H1 (cell line): ENCODE measurements at regions not wholly inside any gene's neighbourhood (a gene's known extent, or its start where the extent isn't known, plus 50 kb on each side); places are given as distances from the start of the nearest gene placed in this dataset.

Source experiments
- CTCF ChIA-PET: fragments of 300-600 bp; sonication (Branson Sonifier 250); formaldehyde crosslinking; loops from one replicate; lab custom pipeline; 2021; ENCODE audit not compliant: partially characterized antibody; lab: Charles Lee
- POLR2A ChIA-PET: fragments of 300-600 bp; sonication (Branson Sonifier 250); formaldehyde crosslinking; loops from one replicate; lab custom pipeline; 2021; ENCODE audit warnings: inconsistent platforms; ENCODE audit not compliant: partially characterized antibody; lab: Charles Lee
- DNase-seq, 2 experiments: peaks; one replicate each; pipeline versions ENCODE4 v3.0.0 to v3.0.0-alpha.2; 2010 to 2022; ENCODE audit warnings: low spot score in 2 of 2, low read depth in 1 of 2, mixed read lengths in 1 of 2
- FAIRE-seq: peaks from 2 replicates; lab custom pipeline; 2011; peaks lifted over from hg19 to GRCh38; lab: Jason Lieb, UNC
- H2AFZ ChIP-seq: 2 replicates; pipeline ENCODE4 v1.8.1; 2012; ENCODE audit warnings: low read length, inconsistent platforms
- H2AK5ac ChIP-seq: 2 replicates; pipeline ENCODE4 v1.6.1; 2013; ENCODE audit warnings: low read depth, low read length
- H2BK120ac ChIP-seq: replicated peaks from 2 replicates; pipeline ENCODE3; 2013; ENCODE audit warnings: low read depth, low read length, inconsistent platforms
- H2BK12ac ChIP-seq: 2 replicates; pipeline ENCODE4 v1.6.1; 2013; ENCODE audit warnings: low read depth, low read length
- H2BK15ac ChIP-seq: 2 replicates; pipeline ENCODE4 v1.6.1; 2013; ENCODE audit warnings: low read length
- H2BK20ac ChIP-seq: 2 replicates; pipeline ENCODE4 v1.6.1; 2013; ENCODE audit warnings: low read length
- H2BK5ac ChIP-seq: 2 replicates; pipeline ENCODE4 v1.6.1; 2013; ENCODE audit warnings: low read depth, low read length
- H3K14ac ChIP-seq: 2 replicates; pipeline ENCODE4 v1.6.1; 2013; ENCODE audit warnings: inconsistent platforms; ENCODE audit not compliant: insufficient read length
- H3K18ac ChIP-seq: 2 replicates; pipeline ENCODE4 v1.6.1; 2013; ENCODE audit warnings: low read length; ENCODE audit errors: extremely low read depth
- H3K23ac ChIP-seq: 2 replicates; pipeline ENCODE4 v1.6.1; 2013; ENCODE audit warnings: inconsistent platforms; ENCODE audit not compliant: insufficient read length
- H3K23me2 ChIP-seq: 2 replicates; pipeline ENCODE4 v1.6.1; 2013; ENCODE audit warnings: low read depth, low read length
- H3K27ac ChIP-seq: 2 replicates; pipeline ENCODE4 v1.6.1; 2011; ENCODE audit warnings: low read depth, low read length, inconsistent platforms
- H3K27me3 ChIP-seq, 4 experiments: replicated peaks in 1 of 4; 1 replicate in 1 of 4; 2 replicates in 3 of 4; pipeline versions ENCODE4 v1.6.1 to v1.8.1; 2011 to 2013; ENCODE audit warnings: low read length in 3 of 4, mild to moderate bottlenecking in 3 of 4, inconsistent platforms in 2 of 4, mixed read lengths in 2 of 4, moderate library complexity in 1 of 4; ENCODE audit not compliant: control insufficient read depth in 3 of 4, insufficient read depth in 3 of 4; ENCODE audit errors: extremely low read depth in 1 of 4
- H3K36me3 ChIP-seq, 4 experiments: 2 replicates each; pipeline versions ENCODE4 v1.6.1 to v1.8.1; 2011 to 2013; ENCODE audit warnings: mild to moderate bottlenecking in 4 of 4, low read length in 3 of 4, moderate library complexity in 2 of 4, control low read depth in 1 of 4, inconsistent platforms in 1 of 4; ENCODE audit not compliant: insufficient read depth in 4 of 4, control insufficient read depth in 2 of 4
- H3K4ac ChIP-seq: replicated peaks from 2 replicates; pipeline ENCODE3; 2013; ENCODE audit warnings: low read length, low read depth, mixed read lengths, inconsistent platforms; ENCODE audit not compliant: insufficient read length
- H3K4me1 ChIP-seq, 4 experiments: replicated peaks in 1 of 4; 1 replicate in 1 of 4; 2 replicates in 3 of 4; pipeline versions ENCODE4 v1.6.1 to v1.8.1; 2011 to 2013; ENCODE audit warnings: low read length in 3 of 4, inconsistent platforms in 2 of 4, mixed read lengths in 1 of 4; ENCODE audit not compliant: insufficient read depth in 4 of 4, control insufficient read depth in 3 of 4
- H3K4me2 ChIP-seq, 2 experiments: 2 replicates each; pipeline versions ENCODE4 v1.6.1 to v1.8.1; 2011 to 2013; ENCODE audit warnings: low read depth in 2 of 2, low read length in 2 of 2, control low read depth in 1 of 2, inconsistent platforms in 1 of 2, mild to moderate bottlenecking in 1 of 2; ENCODE audit not compliant: insufficient read depth in 1 of 2
- H3K4me3 ChIP-seq, 4 experiments: fragments of 200-600, 300-600 bp in 1 of 4; sonication (generic), shearing (Covaris generic), sonication (Bioruptor Twin) in 1 of 4; 2 replicates each; pipeline versions ENCODE4 v1.5.1 to v1.8.1; 2011 to 2016; ENCODE audit warnings: low read length in 4 of 4, low read depth in 3 of 4, control low read depth in 2 of 4, inconsistent platforms in 2 of 4, mild to moderate bottlenecking in 2 of 4, mixed read lengths in 1 of 4, moderate library complexity in 1 of 4; ENCODE audit not compliant: insufficient read depth in 2 of 4; ENCODE audit errors: extremely low read depth in 1 of 4
- H3K56ac ChIP-seq: replicated peaks from 2 replicates; pipeline ENCODE3; 2013; ENCODE audit warnings: low read depth, mild to moderate bottlenecking, mixed read lengths, low read length, inconsistent platforms; ENCODE audit not compliant: insufficient read length
- H3K79me1 ChIP-seq: 2 replicates; pipeline ENCODE4 v1.6.1; 2013; ENCODE audit warnings: low read depth, low read length, control low read depth
- H3K79me2 ChIP-seq, 2 experiments: 2 replicates each; pipeline versions ENCODE4 v1.6.1 to v1.8.1; 2012 to 2013; ENCODE audit warnings: low read length in 2 of 2, mild to moderate bottlenecking in 2 of 2, inconsistent platforms in 1 of 2; ENCODE audit not compliant: insufficient read depth in 2 of 2, control insufficient read depth in 1 of 2
- H3K9ac ChIP-seq, 4 experiments: replicated peaks in 1 of 4; 1 replicate in 1 of 4; 2 replicates in 3 of 4; pipeline versions ENCODE4 v1.6.1 to v1.8.1; 2011 to 2013; ENCODE audit warnings: low read depth in 3 of 4, low read length in 3 of 4, control low read depth in 2 of 4, mild to moderate bottlenecking in 2 of 4, moderate library complexity in 2 of 4, inconsistent platforms in 1 of 4; ENCODE audit errors: extremely low read depth in 1 of 4
- H3K9me3 ChIP-seq, 2 experiments: 2 replicates each; pipeline versions ENCODE4 v1.6.1 to v1.8.1; 2012 to 2013; ENCODE audit warnings: mild to moderate bottlenecking in 2 of 2, moderate library complexity in 2 of 2, control low read depth in 1 of 2, inconsistent platforms in 1 of 2, low read depth in 1 of 2, low read length in 1 of 2, mixed read lengths in 1 of 2; ENCODE audit not compliant: insufficient read depth in 2 of 2
- H4K20me1 ChIP-seq, 2 experiments: replicated peaks in 1 of 2; 2 replicates each; pipeline versions ENCODE3 to v1.8.1; 2011 to 2013; ENCODE audit warnings: inconsistent platforms in 2 of 2, low read length in 2 of 2, mild to moderate bottlenecking in 1 of 2; ENCODE audit not compliant: insufficient read depth in 2 of 2, control insufficient read depth in 1 of 2
- H4K5ac ChIP-seq: 2 replicates; pipeline ENCODE4 v1.6.1; 2013; ENCODE audit warnings: low read length, low read depth, mixed read lengths, inconsistent platforms; ENCODE audit not compliant: insufficient read length
- H4K8ac ChIP-seq: 2 replicates; pipeline ENCODE4 v1.8.0; 2013; ENCODE audit warnings: mild to moderate bottlenecking, moderate library complexity, low read length, inconsistent platforms; ENCODE audit not compliant: insufficient read depth; ENCODE audit errors: extremely low read depth
- H4K91ac ChIP-seq: replicated peaks from 2 replicates; pipeline ENCODE3; 2013; ENCODE audit warnings: low read length, mixed read lengths, inconsistent platforms; ENCODE audit not compliant: insufficient read length
- BACH1 ChIP-seq: IDR thresholded peaks from 2 replicates; pipeline ENCODE4 v1.6.1; 2012; ENCODE audit warnings: low read length, improper control_type of control experiment
- BRCA1 ChIP-seq: IDR thresholded peaks from 2 replicates; pipeline ENCODE4 v1.6.1; 2012; ENCODE audit warnings: low read depth, low read length, improper control_type of control experiment
- EP300 ChIP-seq, 2 experiments: IDR thresholded peaks; 1 replicate in 1 of 2; 2 replicates in 1 of 2; pipeline ENCODE4 v1.6.1; 2011 to 2012; ENCODE audit warnings: low read depth in 2 of 2, low read length in 2 of 2, mild to moderate bottlenecking in 2 of 2, borderline replicate concordance in 1 of 2, inconsistent platforms in 1 of 2, moderate library complexity in 1 of 2
- GABPA ChIP-seq: IDR thresholded peaks from 2 replicates; pipeline ENCODE4 v1.6.1; 2011; ENCODE audit warnings: mild to moderate bottlenecking, low read length, moderate library complexity, borderline replicate concordance; ENCODE audit not compliant: insufficient read depth
- MAFK ChIP-seq: IDR thresholded peaks from 2 replicates; pipeline ENCODE4 v1.6.1; 2012; ENCODE audit warnings: low read depth, mild to moderate bottlenecking, improper control_type of control experiment, low read length
- NRF1 ChIP-seq: IDR thresholded peaks from 2 replicates; pipeline ENCODE4 v1.6.1; 2011; ENCODE audit warnings: mild to moderate bottlenecking, low read depth, low read length, improper control_type of control experiment
- TAF1 ChIP-seq: IDR thresholded peaks from 2 replicates; pipeline ENCODE4 v1.6.1; 2011; ENCODE audit warnings: mild to moderate bottlenecking, low read depth, low read length
- TBP ChIP-seq: IDR thresholded peaks from 2 replicates; pipeline ENCODE4 v1.6.1; 2011; ENCODE audit warnings: low read depth, low read length, improper control_type of control experiment
- WGBS, 2 experiments: shearing (Covaris generic) in 1 of 2; methylation state at CpG; one replicate each; pipeline versions ENCODE4 v1.1.6 to v1.1.7; 2013 to 2015; ENCODE audit warnings: low lambda C conversion rate in 2 of 2, mixed read lengths in 2 of 2, inconsistent platforms in 1 of 2, low coverage in 1 of 2, missing lambda C conversion rate in 1 of 2; ENCODE audit not compliant: insufficient replicate concordance in 2 of 2, insufficient coverage in 1 of 2, insufficient read length in 1 of 2; ENCODE audit errors: extremely low coverage in 1 of 2, missing lambda C conversion rate in 1 of 2; 5-methylcytosine and 5-hydroxymethylcytosine counted together
- TF ChIP-seq, protein P1 (sequence below): IDR thresholded peaks from 2 replicates; pipeline ENCODE4 v1.6.1; 2011; ENCODE audit warnings: low read depth, mild to moderate bottlenecking, low read length; ENCODE audit not compliant: insufficient read depth

DNA sequence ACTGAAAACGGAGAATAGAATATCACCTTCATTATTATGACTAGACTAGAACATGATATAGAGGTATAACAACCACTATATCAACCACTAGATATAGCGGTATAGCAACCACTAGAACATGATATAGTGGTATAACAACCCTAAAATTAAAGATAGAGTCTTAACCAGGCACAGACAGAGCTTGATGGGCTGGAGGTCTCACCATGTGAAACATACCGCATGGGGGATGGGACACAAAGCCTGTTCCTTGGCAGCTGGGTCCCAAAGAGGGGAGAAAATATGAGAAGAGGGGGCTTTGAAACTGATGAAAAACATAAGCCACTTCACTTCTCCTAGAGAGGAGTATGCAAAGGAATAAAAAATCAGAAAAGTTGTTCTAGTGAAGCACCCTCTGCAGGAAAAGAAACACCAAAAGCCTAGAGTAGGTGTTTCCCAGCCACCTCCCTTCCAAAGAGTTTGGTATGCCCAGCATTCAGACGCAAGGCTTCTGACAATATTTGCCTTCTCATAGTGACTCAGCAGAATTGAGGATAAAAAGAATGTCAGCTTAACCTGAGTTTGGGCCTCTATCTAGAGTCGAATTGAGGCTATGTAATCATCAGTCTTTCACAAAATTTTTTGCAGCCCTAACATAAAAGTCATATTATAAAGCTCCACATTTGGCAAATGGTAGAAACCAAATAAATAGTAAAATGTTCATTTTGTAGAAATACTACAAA is 316.4 kb downstream of the NOVA1 start:
- Histone ChIP-seq H3K14ac (no peak overlapping the region), H3K27ac (no peak overlapping the region), H2AK5ac (no peak overlapping the region)
- TF ChIP-seq GABPA (no peak), BACH1 (peak; percentile 99), EP300 (IDR thresholded peaks at IDR 0.05; ENCODE audit: borderline replicate concordance in 1 of 2, low read depth in 2 of 2, low read length in 2 of 2) (no peak), TAF1 (no peak), NRF1 (no peak), TBP (no peak), BRCA1 (no peak), MAFK (peak; percentile 94)
- TF ChIP-seq, protein P1, sequence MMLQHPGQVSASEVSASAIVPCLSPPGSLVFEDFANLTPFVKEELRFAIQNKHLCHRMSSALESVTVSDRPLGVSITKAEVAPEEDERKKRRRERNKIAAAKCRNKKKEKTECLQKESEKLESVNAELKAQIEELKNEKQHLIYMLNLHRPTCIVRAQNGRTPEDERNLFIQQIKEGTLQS: no peak
- TF ChIP-seq, all 59 proteins: peak for 2
- H3K36me3 ChIP-seq: no peaks in the 10 kb centered on the region
- no peak overlapping the region for H4K91ac ChIP-seq
- H3K79me2 ChIP-seq: no peaks in the 10 kb centered on the region
- H2BK5ac ChIP-seq: no peak overlapping the region
- H3K23me2 ChIP-seq: no peaks in the 10 kb centered on the region
- no peak overlapping the region for H2BK120ac ChIP-seq
- H4K20me1 ChIP-seq: no peaks in the 10 kb centered on the region
- H4K5ac ChIP-seq: no peak overlapping the region
- no peaks in the 10 kb centered on the region for H3K79me1 ChIP-seq
- H3K9ac ChIP-seq: no peak overlapping the region
- H3K4me2 ChIP-seq: peak overlapping the region in 1 of 2 experiments; percentile 23; a peak in 1 of 4 replicates
- H2BK20ac ChIP-seq: no peak overlapping the region
- H4K8ac ChIP-seq: no peak overlapping the region
- H3K18ac ChIP-seq: no peak overlapping the region
- peak overlapping the region; percentile 57; the same call in 1 of the 2 replicates for H2AFZ ChIP-seq
- H3K56ac ChIP-seq: no peak overlapping the region
- no peak overlapping the region for H3K4ac ChIP-seq
- peak; percentile 28 for FAIRE-seq
- no peak for DNase-seq
- H3K23ac ChIP-seq: no peak overlapping the region
- no peak overlapping the region for H2BK15ac ChIP-seq
- H2BK12ac ChIP-seq: 0 out of 2 replicates have a peak overlapping the region, but pooled peaks have one; percentile 30
- 85% methylated on average over 5 of the region's 5 CpGs; no CpG with 5 or more reads in 1 of the 2 experiments for WGBS, 2 experiments
- no peaks in the 10 kb centered on the region for H3K27me3 ChIP-seq
- CTCF ChIA-PET: interaction anchor here (0.6 to 1.0 kb wide), 4 partner anchors 12 to 145 kb away, joined by 3 to 4 read pairs (median 4); no protein-coding TSS in a partner anchor
- no peaks in the 10 kb centered on the region for H3K9me3 ChIP-seq
- POLR2A ChIA-PET: interaction anchor here (1.2 kb wide), 1 partner anchor 12 kb away, joined by 3 read pairs; no protein-coding TSS in a partner anchor
- H3K4me1 ChIP-seq: peaks cover 0 to 5% (median 2%) of the 10 kb centered on the region in 4 experiments; a peak in 4 of 7 replicates
- no peak overlapping the region; a peak in 1 of 8 replicates for H3K4me3 ChIP-seq
